HG03378 (cell line): ENCODE measurements at regions not wholly inside any gene's neighbourhood (a gene's known extent, or its start where the extent isn't known, plus 50 kb on each side); places are given as distances from the start of the nearest gene placed in this dataset.
"Not testable (repeated sequence)": the region's sequence is repeated elsewhere in the genome, so short reads cannot be mapped to it uniquely, and the experiment has no call there.

Source experiments
- ATAC-seq: cut with Tn5 transposase; IDR thresholded peaks from one replicate; pipeline ENCODE4 v1.9.1; 2021; ENCODE audit warnings: mild to moderate bottlenecking, moderate library complexity; ENCODE audit not compliant: unreplicated experiment

DNA sequence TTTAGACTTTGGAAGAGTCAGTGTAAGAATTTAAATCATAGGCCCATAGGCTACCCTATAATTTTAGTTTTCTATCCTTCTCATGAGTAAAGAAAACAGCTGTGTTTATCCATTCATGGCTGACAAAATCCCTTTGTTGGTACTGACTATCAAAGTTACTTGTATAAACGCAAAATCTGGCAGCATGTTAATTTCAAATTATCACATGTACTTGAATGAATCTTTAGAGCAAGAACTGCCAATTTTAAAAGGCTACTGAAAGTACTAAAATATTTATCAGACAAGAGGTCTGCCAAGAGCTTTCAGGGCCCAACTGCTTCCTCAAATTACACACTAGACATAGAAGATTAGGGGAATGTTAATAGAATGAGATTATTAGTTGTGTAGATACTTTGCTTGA, 66.6 kb downstream of the MYL12B start:
- ATAC-seq, result no peak

- no peak for ATAC-seq
Observed at GRCh38 chr18:3329471-3329870, 67.5 kb downstream of the MYL12B start.

GRCh38 chr18:3329872-3330271, 67.9 kb downstream of the MYL12B start:
- ATAC-seq, result no peak

- ATAC-seq, result no peak
Observed at GRCh38 chr18:3330622-3331021, 68.7 kb downstream of the MYL12B start.

DNA sequence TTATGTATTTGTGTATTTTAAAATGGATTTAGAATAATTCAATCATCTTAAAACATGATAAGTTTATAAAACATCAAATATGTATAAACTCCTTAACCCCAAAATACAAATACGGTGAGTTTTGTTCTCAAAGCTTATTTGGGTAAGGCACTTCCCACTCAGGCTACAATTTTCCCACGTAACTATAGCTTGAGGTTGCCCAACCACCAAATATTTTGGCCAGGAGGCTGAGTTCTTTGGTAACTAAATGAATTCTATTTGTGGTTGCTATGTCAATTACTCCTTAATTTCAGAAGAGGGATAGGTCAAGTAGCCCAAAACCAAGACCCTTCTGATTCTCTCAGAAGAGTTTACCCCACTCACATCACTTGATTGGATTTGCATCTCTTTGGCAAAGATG, 70.4 kb downstream of the MYL12B start:
- no peak for ATAC-seq

DNA sequence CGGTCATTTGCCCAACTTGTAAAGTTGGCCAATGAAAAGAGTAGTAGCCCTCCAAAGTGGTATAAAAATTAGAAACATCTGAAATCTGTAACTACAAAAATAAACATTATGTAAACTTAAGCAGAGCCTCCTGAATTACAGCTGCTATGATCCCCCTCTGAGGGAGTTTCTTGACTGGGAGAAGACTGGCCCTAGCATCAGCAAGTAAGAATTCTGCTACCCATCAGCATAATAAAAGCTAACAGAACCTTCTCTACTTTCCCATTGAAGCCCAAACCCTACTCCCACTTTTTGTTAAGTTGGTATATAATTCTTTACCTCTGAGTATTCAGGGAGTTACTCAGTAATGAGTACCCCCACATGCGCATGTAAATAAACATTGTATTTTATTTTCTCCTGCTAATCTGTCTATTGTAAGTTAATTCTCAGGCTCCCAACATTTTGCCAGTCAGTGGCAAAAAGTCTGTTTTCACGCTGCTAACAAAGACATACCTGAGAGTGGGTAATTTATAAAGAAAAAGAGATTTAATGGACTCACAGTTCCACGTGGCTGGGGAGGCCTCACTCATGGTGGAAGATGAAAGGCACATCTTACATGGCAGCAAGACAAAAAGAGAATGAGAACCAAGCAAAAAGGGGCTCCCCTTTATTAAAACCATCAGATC, 71.3 kb downstream of the MYL12B start:
- ATAC-seq, result no peak

- no peak for ATAC-seq
Observed at GRCh38 chr18:3333721-3334386, 71.9 kb downstream of the MYL12B start.

DNA sequence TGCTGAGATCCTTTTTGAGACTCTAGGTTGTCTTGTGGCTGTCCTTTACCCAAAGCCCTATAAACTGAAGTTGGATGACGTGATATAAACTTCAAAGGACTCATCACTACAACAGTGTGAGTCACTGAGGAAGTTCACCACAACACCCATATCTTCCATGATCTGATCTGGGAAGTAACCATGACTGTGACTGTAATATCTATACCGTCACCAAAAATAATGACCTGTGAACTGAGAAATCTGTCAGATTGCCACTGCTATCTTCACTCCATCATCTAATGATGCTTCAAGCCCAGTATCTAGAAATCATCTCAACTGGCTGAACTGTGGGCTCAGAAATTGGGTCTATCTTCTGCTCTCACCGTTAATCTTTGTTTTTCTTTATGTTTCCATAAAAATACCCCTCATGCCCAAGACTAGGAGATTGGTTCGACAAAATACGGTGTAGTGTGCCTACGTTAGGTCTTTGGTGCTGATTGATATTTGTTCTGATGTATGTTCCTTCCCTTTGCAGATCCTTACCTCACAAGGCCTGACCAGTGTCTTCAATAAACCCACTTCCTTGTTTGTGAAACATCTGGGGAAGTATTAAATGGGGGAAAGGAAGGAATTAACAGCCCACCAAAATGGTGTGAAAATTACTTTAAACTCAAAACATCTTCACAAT, 78.2 kb downstream of the MYL12B start:
- ATAC-seq, result no peak

DNA sequence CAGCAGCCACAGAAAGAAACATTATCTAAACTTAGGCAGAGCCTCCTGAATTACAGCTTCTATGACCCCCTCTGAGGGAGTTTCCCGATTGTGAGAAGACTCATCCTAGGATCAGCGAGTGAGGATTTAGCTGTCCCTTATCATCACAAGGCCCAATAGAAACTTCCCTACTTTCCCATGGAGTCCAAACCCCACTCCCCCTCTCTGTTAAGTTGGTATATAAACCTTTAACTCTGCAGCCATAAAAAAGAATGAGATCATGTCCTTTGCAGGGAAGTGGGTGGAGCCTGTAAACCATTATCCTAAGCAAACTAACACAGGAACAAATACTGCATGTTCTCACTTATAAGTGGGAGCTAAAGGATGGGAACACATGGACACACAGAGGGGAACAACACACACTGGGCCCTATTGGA, 78.8 kb downstream of the MYL12B start:
- ATAC-seq, result no peak

DNA sequence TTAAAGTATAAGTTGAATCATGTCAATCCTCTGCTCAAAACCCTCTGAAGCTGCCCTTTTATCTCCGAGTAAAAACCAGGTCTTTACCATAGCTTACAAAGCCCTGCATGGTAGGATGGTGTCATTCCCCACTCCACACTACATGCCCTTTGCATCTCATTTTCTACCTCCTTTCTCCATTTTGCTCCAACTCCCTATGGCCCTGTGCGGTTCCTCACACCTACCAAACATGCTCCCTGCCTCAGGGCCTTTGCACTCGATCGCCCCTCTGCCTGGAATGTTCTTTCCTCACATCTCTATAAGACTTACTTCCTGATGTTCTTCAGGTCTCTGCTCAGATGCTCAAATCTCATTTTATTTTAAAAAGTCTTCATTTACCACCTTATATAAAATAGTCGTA, 80.7 kb downstream of the MYL12B start:
- no peak for ATAC-seq

GRCh38 chr18:3345452-3345851, 83.5 kb downstream of the MYL12B start:
- ATAC-seq, result no peak

DNA sequence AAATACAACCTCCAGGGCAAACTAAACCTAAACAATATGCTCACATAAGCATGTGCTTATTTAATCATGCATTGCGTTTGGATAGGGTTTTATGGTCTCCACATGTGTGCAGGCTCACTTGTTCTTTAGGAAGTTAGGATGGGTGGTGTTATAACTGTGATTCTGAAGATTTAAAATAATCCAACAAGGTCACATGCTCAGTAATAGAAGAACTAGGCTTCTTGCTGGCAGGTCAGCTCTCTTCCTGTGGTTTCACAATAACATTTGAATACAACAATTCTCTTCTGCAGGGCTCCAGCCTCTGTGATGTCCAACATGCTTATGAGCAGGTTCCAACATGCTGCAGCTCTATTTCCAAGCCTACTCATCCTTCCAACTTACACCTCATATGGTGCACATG, 84.0 kb downstream of the MYL12B start:
- ATAC-seq, result no peak

DNA sequence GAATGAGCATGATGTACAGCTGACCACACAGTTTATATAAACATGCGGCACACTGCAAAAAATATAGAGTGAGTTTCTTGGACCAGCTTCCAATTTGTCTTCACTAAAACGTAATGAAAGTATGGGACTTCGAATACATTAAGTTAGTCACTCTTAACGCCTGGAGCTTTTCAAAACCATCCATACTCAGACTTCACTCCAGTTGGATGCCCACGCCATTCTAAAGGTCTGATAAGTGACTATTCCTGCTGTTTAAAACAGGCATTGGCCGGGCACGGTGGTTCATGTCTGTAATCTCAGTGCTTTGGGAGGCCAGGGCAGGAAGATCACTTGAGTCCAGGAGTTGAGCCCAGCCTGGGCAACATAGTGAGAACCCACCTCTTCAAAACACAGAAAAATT, 84.6 kb downstream of the MYL12B start:
- ATAC-seq, result no peak

DNA sequence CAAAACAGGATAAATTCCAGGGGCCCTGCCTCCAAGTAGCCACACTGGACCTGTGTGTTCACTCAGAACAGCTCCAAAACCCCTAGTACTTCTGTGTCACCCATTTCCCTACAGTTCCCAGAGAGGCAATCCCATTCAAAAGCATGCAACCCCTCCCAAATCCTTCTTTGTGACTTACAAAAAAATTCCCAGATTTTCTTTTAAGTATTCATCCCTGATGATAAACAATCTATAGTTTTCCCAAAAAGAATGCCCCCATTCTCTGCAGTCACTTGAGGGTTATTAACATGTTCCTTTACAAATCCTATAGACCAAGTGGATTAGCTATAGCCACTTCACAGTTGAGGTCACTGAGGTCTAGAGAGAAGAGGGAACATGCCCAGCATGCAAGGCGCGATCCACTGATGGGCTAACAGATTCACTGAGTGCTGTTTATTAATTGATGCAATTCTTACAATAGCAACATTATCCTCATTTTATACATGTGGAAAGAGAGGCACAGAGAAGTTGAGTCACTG, 85.4 kb downstream of the MYL12B start:
- no peak for ATAC-seq

- no peak for ATAC-seq
Observed at GRCh38 chr18:3348176-3348575, 86.2 kb downstream of the MYL12B start.

- ATAC-seq, result not testable (repeated sequence)
Observed at GRCh38 chr18:3349046-3349841, 87.3 kb downstream of the MYL12B start.

DNA sequence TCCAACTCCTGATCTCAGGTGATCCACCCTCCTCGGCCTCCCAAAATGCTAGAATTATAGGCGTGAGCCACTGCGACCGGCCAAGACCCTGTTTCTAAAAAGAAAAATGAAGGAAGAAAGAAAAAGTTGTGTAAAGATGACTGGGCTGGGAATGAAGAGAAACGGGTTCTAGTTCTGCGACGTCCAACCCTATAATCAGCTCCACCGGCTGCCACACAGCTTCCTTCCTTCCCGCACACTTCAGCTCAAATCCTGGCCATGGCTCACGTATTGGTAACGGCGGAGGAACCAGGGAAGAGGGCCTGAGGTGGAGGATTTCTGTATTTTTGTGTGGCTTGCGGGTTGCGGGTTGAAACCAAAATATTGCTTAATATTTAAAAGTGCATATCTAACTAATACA, 88.1 kb downstream of the MYL12B start:
- ATAC-seq, result no peak

GRCh38 chr18:3350566-3351527, 88.9 kb downstream of the MYL12B start:
- ATAC-seq, result no peak

DNA sequence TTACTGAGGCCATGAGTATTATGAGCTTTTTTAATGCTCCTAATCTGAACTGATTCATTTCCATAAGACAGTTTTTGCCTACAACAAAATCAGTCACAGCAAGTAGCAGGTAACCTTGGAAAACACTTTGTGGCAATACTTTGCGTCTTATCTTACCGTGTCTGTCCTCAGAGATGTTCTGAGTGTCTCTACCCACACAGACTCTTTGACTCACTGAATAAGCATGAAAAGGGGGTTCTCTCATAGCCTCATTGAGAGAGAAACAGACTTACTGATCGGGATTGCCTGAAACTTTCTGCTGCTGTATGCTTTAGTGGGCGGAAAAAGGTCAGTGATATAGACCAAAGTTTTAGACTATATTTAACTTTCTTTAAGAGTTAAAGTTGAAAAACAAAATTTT, 92.6 kb downstream of the MYL12B start:
- ATAC-seq, result no peak

DNA sequence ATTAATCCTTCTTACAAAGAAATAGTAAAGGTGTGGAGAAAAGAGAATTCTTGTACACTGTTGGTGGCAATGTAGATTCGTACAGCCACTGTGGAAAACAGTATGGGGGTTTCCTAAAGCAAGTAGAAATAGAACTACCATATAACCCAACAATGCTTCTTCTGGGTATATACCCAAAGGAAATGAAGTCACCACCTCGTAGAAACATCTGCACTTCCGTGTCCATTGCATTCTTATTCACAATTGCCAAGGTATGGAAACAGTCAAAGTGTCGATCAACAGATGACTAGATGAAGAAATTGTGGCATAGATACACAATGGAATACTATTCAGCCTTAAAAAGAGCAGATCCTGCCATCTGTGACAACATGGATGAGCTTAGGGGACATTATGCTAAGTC, 93.4 kb upstream of the TGIF1 start:
- no peak for ATAC-seq
